Activated CD8-positive, alpha-beta memory T cell treated with anti-CD3 and anti-CD28 coated beads, Interleukin-2, amount 50 U/mL, for 24 hours (primary cell): ENCODE measurements at regions not wholly inside any gene's neighbourhood (a gene's known extent, or its start where the extent isn't known, plus 50 kb on each side); places are given as distances from the start of the nearest gene placed in this dataset.

Experiments
- DNase-seq: peaks from one replicate; pipeline ENCODE4 v3.0.0-alpha.2; 2020; ENCODE audit errors: extremely low read depth

DNA sequence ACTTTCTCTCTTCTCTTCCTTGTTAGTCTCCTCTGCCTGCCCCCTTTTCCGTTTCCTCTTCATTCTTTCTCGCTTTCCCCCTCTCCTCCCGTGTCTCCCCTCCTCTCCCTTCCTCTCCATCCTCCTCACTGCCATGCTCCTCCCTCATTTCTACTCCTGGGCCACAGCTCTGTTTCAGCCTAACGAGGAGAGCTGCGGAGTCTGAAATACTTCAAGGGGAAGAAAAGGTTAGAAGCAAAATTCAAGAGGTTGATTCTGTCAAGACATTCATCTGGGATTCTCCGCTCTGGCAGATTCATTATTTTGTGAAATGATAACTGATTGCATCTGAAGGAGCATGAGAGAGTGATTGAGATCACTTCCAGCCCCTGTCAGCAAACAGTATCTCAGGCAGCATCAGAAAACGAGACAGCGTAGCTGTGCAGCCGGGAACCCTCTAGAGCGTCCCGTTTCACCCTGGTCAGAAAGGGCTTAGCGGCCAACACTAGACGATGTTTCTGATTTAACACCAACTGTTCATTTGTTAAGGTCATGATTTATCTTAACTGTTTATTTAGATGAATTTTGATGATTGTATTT lies 279.3 kb upstream of the B3GAT1 start:
- no peak for DNase-seq

- DNase-seq, result no peak
Measured at GRCh38 chr11:134689886-134690285, 277.8 kb upstream of the B3GAT1 start.

DNA sequence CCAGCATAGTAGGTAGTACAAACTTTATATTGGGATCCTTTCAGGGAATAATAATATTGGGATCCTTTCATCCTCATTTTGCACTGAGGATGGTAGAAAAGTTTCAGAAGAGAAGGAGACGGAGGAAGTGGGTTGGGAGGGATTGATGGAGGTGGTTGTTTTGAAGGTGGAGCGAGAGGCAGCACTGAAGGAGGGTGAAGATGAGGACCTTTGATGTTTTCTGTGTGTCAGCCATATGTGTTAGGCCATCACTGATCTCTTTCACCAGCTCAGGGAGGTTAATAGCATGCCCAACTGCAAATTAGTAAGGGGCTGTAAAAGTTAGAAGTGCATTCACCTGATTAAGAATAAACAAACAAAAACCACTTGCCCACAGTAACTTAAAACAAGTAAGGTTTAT lies 275.5 kb upstream of the B3GAT1 start:
- DNase-seq, result no peak

DNA sequence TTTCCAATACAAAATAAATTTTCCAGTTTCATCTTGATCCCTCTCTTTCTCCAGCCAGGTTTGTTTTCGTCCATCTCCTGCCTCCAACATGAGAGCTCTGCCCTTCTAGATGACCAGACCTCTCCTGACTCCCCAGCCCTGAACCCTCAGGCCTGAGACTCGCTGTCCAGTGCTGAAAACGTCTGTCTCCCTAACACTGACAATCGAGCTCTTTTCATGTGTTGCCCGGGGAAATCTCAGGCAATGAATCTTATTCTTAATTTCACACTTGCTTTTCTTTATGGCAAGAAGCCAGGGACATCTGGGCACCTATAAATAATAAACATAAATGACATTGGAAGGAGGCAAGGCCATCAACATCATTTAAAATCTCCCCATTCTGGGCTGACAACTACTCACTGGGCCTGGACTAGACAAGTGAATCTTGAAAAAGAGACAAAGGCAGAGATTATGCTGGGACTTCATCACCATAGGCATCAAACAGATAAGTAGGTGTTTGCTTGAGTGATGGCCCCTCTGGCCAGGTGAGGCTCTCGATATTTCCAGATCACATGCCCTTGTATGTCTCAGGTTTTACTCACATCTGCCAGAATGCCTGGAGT lies 274.5 kb upstream of the B3GAT1 start:
- DNase-seq, result no peak

- no peak for DNase-seq
Measured at GRCh38 chr11:134685793-134686380, 273.8 kb upstream of the B3GAT1 start.

DNA sequence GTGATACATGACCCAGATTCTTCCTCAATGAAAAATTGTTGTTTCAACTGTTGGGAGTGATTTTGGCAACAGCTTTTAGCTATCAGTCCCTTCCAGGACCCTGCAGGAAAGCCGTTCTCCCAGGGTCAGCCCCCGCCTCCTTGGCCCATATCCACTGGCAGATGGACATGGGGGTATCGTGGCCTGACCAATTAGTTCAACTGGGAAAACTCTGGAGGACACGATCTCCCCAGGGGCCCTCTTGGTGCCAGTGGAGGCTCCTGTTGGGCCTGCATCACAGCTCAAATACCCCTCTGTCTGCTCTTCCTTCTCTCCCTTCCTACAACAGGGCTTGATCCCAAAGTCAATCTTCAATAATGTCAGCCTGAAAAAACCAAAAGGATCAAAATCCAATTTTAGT lies 272.5 kb upstream of the B3GAT1 start:
- DNase-seq, result no peak

DNA sequence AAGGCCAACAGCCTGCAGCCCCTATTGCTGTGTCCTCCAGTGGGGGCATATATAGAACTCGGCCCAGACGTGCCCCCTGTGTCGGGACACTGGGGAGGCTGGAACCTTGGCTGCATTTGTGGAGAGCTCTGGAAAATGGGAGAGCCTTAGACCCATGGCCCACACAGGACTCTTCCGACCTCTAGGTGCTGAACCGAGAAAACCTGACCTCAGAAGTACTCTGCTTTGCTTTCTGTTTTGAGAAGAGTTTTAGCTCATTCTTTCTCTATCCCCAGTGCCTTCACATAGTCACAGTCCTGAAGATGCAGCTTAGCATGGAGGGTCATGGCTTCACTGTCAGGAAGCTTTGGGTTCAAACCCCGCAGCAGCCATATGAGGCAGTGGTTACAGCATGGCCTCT lies 271.8 kb upstream of the B3GAT1 start:
- DNase-seq, result no peak

- no peak for DNase-seq
Measured at GRCh38 chr11:134682577-134682976, 270.5 kb upstream of the B3GAT1 start.

GRCh38 chr11:134679592-134679991 lies 267.6 kb upstream of the B3GAT1 start:
- no peak for DNase-seq

DNA sequence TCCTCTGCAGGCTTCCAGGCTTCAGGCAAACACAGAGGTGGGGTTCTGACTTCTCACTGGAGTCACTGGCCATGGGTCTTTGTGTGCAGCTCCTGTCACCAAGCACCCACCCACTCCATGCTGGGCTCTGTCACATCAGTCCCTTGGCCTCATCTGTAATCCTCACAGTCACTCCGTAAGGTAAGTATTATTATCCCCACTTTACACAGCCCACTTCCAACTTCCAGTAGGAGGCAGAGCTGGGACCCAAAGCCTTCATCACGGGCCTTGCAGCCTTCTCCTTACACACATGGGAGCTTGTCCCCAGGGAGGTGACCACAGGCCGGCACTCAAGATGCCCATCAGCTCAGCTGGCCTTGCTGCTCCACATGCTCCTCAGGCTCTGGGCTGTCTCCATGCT lies 266.7 kb upstream of the B3GAT1 start:
- no peak for DNase-seq

DNA sequence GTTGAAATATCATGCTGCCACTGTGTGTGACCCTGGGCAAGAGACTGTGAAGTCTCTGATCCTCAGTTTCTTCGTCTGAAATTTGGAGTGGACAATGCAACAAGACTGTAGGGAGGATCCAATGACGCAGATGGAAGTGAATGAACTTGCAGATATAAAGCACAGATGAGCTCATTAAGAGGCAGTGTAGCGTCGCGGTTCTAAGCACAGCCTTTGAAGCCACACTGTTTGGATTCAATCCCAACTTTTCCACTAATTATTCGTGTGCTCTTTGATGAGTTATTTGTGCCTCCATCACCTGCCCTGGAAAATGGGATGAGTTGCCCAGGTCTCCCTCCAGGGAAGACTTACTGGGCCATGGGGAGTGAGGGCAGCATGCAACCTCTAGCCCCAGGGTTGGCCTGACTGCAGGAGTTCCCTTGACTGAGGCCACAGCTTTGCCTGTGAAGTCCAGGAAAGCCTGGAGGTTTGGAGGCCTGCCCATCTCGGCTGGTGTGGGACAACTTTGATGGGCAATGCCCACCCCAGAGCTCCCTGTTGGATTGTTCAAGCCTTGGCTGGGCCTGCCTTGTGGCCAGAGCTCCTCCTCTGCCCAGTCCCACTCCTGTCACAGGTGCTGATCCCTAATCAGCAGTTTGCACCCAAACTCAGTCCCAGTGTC lies 266.0 kb upstream of the B3GAT1 start:
- DNase-seq, result no peak

DNA sequence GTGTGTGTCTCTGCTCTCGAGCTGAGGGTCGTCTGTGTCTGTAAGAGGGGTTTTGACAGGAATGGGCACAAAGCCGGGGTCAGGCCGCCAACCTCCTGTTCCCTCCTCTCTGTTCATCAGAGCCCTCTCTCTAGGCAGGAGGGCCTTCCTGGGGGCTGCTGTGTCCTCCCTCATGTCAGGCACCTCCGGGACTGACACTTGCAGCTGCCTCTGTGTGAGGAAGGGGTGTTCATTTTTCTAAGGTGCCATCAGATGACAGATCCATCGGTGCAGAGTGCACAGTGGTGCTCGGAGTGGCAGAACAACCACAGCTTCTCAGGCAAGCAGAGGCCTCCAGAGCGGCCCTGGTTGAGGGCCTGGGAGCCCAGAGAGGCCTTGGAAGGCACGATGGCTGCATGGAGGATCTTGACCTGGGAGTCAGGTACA lies 265.4 kb upstream of the B3GAT1 start:
- DNase-seq, result no peak

GRCh38 chr11:134676516-134677287 lies 264.7 kb upstream of the B3GAT1 start:
- DNase-seq, result no peak

DNA sequence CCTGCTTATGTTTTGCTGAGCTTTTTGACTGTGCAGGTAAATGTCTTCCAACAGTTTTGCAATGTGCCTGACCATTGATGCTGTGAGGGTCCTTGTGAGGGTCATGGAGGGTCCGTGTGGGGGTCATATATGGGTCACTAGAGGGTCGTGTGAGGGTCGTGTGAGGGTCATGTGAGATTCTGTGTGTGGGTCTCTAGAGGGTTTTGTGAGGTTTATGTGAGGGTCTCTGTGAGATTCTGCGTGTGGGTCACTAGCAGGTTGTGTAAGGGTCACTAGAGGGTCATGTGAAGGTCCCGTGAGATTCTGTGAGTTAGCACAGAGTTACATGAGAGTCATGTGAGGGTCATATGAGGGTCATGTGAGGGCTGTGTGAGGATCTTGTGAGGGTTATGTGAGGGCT lies 263.9 kb upstream of the B3GAT1 start:
- no peak for DNase-seq

- DNase-seq, result no peak
Measured at GRCh38 chr11:134674974-134675373, 262.9 kb upstream of the B3GAT1 start.

DNA sequence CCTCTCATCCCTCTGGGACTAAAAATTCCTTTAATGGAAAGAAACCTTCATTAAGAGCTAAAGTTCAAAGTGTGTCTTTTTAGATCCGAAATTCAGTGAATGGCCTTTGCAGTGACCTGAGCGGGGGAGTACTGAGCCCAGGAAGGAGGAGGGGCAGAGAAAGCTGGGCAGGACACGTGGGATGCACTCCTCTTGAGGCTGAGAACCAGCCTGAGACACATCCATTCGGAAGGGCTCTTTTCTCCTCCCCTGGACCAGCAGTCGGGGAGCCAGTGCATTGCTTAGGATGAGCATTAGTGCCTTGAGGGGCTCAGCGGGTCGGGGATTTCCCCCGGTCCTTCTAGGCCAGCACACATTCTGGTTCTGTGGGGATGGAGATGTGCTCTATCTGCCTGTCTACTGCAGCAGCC lies 258.9 kb upstream of the B3GAT1 start:
- no peak for DNase-seq

- DNase-seq, result no peak
Measured at GRCh38 chr11:134670247-134670782, 258.3 kb upstream of the B3GAT1 start.

DNA sequence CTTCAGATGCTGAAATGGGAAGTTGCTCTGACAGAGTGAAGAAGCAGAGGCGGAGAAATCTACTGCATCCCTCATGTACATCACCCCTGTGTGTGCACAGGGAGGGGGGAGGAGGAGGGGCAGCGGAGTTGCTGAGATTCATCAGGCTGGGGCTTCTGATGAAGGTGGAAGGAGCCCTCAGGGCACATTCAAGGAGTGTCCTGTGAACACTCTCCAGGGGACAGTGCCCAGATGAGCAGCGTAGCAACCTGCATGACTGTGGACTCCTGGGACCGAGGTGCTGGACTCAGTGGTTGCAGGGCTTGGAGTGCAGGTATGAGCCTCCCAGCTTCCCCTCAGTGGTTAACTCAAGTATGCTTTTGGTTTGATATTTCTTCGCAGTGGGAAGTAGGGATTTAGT lies 257.8 kb upstream of the B3GAT1 start:
- no peak for DNase-seq

DNA sequence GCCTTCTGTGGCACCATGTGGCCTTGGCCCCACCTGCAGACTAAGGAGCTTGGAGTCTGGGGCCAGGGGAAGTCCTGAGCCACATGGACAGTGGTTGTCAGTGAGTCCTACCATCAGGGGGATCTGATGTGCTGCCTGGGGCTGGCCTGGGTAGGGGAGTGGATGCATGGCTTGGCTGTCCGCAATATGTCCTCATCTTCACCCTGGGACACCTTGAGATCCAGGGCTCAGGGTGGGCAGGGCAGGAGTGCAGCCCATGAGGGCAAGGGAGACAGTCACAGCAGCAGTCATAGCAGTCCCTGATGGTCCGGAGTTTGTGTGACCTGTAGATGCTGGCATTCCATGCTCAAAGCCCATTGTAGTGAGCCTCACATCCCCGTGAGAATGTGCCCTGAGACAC lies 256.8 kb upstream of the B3GAT1 start:
- no peak for DNase-seq

DNA sequence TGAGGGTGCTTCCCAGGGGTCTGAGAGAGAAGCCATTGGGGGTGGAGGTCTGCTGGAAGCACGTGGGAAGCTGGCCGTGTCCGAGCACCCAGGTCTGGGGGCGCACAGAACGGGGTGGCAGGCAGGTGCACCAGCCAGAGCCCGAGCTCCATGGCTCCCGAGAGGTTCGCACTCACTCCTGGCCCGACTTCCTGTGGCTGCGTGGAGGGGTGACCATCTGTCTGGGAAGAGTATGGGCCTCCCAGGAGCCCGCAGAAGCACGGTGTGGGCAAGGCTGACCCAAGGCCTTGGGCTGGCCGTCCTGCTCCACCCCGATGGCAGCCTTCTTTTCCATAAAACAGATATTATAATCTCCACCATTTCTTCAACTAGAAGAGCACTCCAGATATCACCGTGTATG lies 256.0 kb upstream of the B3GAT1 start:
- DNase-seq, result no peak

DNA sequence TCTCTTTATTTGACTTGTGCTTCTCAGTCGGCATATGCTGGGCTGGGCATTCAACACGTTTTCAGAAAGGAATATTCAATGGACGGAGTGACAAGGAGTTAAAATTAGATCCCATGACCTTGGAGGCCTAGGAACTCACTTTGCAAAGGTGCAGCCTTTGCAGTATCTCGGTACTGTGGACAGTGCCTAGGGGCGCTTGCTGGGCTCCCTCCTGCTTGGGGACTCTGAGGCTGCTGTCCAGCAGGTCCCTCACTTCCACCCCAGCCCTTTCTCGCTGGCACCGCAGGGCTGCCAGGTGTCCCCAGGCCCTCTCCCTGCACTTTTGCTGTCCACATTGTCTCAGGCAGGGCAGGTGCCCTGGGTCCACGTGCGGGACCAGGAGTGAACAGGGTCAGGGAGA lies 255.5 kb upstream of the B3GAT1 start:
- DNase-seq, result no peak

DNA sequence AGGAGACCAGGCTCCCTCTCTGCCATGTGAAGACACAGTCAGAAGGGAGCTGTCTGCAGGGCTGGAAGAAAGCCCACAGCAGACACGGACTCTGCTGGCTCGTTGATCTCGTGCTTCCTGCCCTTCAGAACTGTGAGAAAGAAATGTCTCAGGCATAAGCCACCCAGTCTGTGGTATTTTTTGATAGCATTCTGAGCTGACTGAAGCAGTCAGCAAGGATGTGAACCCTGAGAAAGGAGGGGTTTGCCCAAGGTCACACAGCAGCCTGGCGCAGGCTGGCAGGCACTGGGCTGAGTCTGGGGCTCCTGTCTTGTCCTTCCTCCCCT lies 255.1 kb upstream of the B3GAT1 start:
- DNase-seq, result no peak
